ENCODE measurements at regions not wholly inside any gene's neighbourhood (a gene's known extent, or its start where the extent isn't known, plus 50 kb on each side); places are given as distances from the start of the nearest gene placed in this dataset.

GRCh38 chr1:73106931-73107330, 824.6 kb upstream of the NEGR1 start:
- TF ChIP-seq POLR2A (IDR thresholded peaks at IDR 0.05; ENCODE audit: low read length) (no peak), GATA1 (IDR thresholded peaks at IDR 0.05; ENCODE audit: low read depth, low read length) (no peak)

Measured in erythroblast (primary cell).